DOHH2 (cell line): ENCODE measurements at regions not wholly inside any gene's neighbourhood (a gene's known extent, or its start where the extent isn't known, plus 50 kb on each side); places are given as distances from the start of the nearest gene placed in this dataset.

ENCODE experiments used
- CTCF ChIP-seq: fragments of 200-600 bp; sonication (generic); IDR thresholded peaks from one replicate; pipeline ENCODE4 v1.5.1; 2014; ENCODE audit warnings: antibody characterized with exemption, mild to moderate bottlenecking, low read depth, low read length; ENCODE audit not compliant: poor library complexity, severe bottlenecking
- EZH2phosphoT487 ChIP-seq: fragments of 200-600 bp; sonication (generic); IDR thresholded peaks from 2 replicates; pipeline ENCODE4 v1.6.1; 2017; ENCODE audit warnings: borderline replicate concordance, mild to moderate bottlenecking, antibody characterized with exemption, low read length, moderate library complexity, mixed read lengths

GRCh38 chr7:65238785-65239184 lies 134.9 kb upstream of the ZNF92 start:
- TF ChIP-seq EZH2phosphoT487: no peak
- no peak for TF ChIP-seq CTCF
